K562 (cell line): ENCODE measurements at regions not wholly inside any gene's neighbourhood (a gene's known extent, or its start where the extent isn't known, plus 50 kb on each side); places are given as distances from the start of the nearest gene placed in this dataset.
A peak's percentile ranks its signal among the peaks of the same experiment; 100 is the strongest.

Experiments
- ATAC-seq: fragments of 200-7000 bp; cut with Tn5 transposase; 3 replicates; pipeline ENCODE4 v1.9.1; 2020; ENCODE audit warnings: moderate library complexity
- BruUV-seq: library from RNA; stranded (reverse); fragments of 400-500 nt; replicated peaks from 2 replicates; lab custom pipeline; 2021; lab: Mats Ljungman, UMichigan
- CTCF ChIA-PET: fragments of 300-600 bp; formaldehyde crosslinking; extraction: SDS; loops from one replicate; lab custom pipeline; 2021; ENCODE audit warnings: low intra/inter-chr PET ratio; lab: Yijun Ruan, JAX
- POLR2A ChIA-PET: fragments of 300-600, 350-650 bp; sonication (Branson Sonifier 250); formaldehyde crosslinking; extraction: SDS; loops from one replicate; lab custom pipeline; 2021; ENCODE audit warnings: antibody characterized with exemption, inconsistent platforms; lab: Yijun Ruan, JAX
- DNase-seq, 4 experiments: peaks; one replicate each; pipeline versions ENCODE4 v3.0.0 to v3.0.0-alpha.2; 2011 to 2018; ENCODE audit warnings: low spot score in 3 of 4, mixed read lengths in 3 of 4; ENCODE audit errors: extremely low read depth in 1 of 4
- FAIRE-seq: peaks from 2 replicates; lab custom pipeline; 2011; peaks lifted over from hg19 to GRCh38; lab: Jason Lieb, UNC
- H2AFZ ChIP-seq: 2 replicates; pipeline ENCODE4 v1.6.0; 2011; ENCODE audit warnings: low read depth, low read length, control low read depth, inconsistent platforms
- H3K27ac ChIP-seq: fragments of 200-600 bp; 3 replicates; pipeline ENCODE4 v1.8.0; 2011; ENCODE audit warnings: low read depth, mild to moderate bottlenecking, control low read depth, inconsistent platforms, low read length, moderate library complexity, mixed read lengths; ENCODE audit errors: extremely low read depth
- H3K27me3 ChIP-seq, 2 experiments: fragments of 300-600 bp in 1 of 2; 2 replicates in 1 of 2; 3 replicates in 1 of 2; pipeline versions ENCODE4 v1.6.0 to v1.8.0; 2011; ENCODE audit warnings: inconsistent platforms in 2 of 2, low read length in 2 of 2, mild to moderate bottlenecking in 1 of 2, mixed read lengths in 1 of 2, moderate library complexity in 1 of 2; ENCODE audit not compliant: control insufficient read depth in 2 of 2, insufficient read depth in 2 of 2
- H3K36me3 ChIP-seq: fragments of 300-600 bp; 3 replicates; pipeline ENCODE4 v1.8.0; 2011; ENCODE audit warnings: mild to moderate bottlenecking, low read length, inconsistent platforms; ENCODE audit not compliant: control insufficient read depth, insufficient read depth
- H3K4me1 ChIP-seq, 2 experiments: fragments of 200-600 bp in 1 of 2; replicated peaks in 1 of 2; 2 replicates in 1 of 2; 3 replicates in 1 of 2; pipeline versions ENCODE4 v1.5.1 to v1.8.0; 2011; ENCODE audit warnings: inconsistent platforms in 2 of 2, low read length in 2 of 2, mild to moderate bottlenecking in 1 of 2, mixed read lengths in 1 of 2, moderate library complexity in 1 of 2; ENCODE audit not compliant: control insufficient read depth in 2 of 2, insufficient read depth in 2 of 2
- H3K4me2 ChIP-seq: 2 replicates; pipeline ENCODE4 v1.6.1; 2011; ENCODE audit warnings: low read length, control low read depth, inconsistent platforms, mixed read lengths; ENCODE audit not compliant: insufficient read depth
- H3K4me3 ChIP-seq: fragments of 200-600 bp; sonication (generic), shearing (Covaris generic); 2 replicates; pipeline ENCODE4 v1.5.1; 2016; ENCODE audit warnings: control low read depth, inconsistent platforms
- H3K79me2 ChIP-seq: fragments of 200-600 bp; 3 replicates; pipeline ENCODE4 v1.8.0; 2011; ENCODE audit warnings: low read length, inconsistent platforms; ENCODE audit not compliant: control insufficient read depth, insufficient read depth
- H3K9ac ChIP-seq, 2 experiments: 2 replicates each; pipeline versions ENCODE4 v1.6.0 to v1.6.1; 2011; ENCODE audit warnings: low read depth in 2 of 2, low read length in 2 of 2, control low read depth in 1 of 2, inconsistent platforms in 1 of 2, mild to moderate bottlenecking in 1 of 2, mixed read lengths in 1 of 2; ENCODE audit not compliant: insufficient read depth in 1 of 2
- H3K9me1 ChIP-seq: one replicate; pipeline ENCODE4 v1.6.0; 2011; ENCODE audit warnings: inconsistent platforms, mild to moderate bottlenecking, low read length, moderate library complexity; ENCODE audit not compliant: control insufficient read depth, insufficient read depth
- H3K9me3 ChIP-seq: replicated peaks from 2 replicates; pipeline ENCODE4 v1.5.1; 2011; ENCODE audit warnings: low read depth, low read length, inconsistent platforms; ENCODE audit not compliant: control insufficient read depth, insufficient read depth
- H4K20me1 ChIP-seq: replicated peaks from 2 replicates; pipeline ENCODE4 v1.6.1; 2011; ENCODE audit warnings: low read length, inconsistent platforms, mixed read lengths; ENCODE audit not compliant: control insufficient read depth, insufficient read depth
- CCAR2 ChIP-seq: fragments of 200-400 bp; formaldehyde crosslinking; IDR thresholded peaks from 2 replicates; pipeline ENCODE4 v1.6.1; 2017; ENCODE audit warnings: mild to moderate bottlenecking, low read depth, low read length
- ERF ChIP-seq: fragments of 450-650 bp; formaldehyde crosslinking; IDR thresholded peaks from 2 replicates; pipeline ENCODE4 v1.4.0; 2020; ENCODE audit warnings: mild to moderate bottlenecking, mixed read lengths
- KAT2B ChIP-seq: IDR thresholded peaks from one replicate; pipeline ENCODE4 v1.6.1; 2012; ENCODE audit warnings: low read depth, mild to moderate bottlenecking, control low read depth, inconsistent platforms, low read length, moderate library complexity
- KLF1 ChIP-seq: fragments of 450-650 bp; IDR thresholded peaks from 2 replicates; pipeline ENCODE4 v1.6.1; 2016; ENCODE audit warnings: missing genetic modification characterization, missing compliant biosample characterization
- NBN ChIP-seq: fragments of 450-650 bp; IDR thresholded peaks from 2 replicates; pipeline ENCODE4 v1.6.1; 2016; ENCODE audit warnings: low read depth, mild to moderate bottlenecking
- NFIC ChIP-seq: fragments of 450-650 bp; IDR thresholded peaks from 2 replicates; pipeline ENCODE4 v1.6.1; 2017; ENCODE audit warnings: mild to moderate bottlenecking, inconsistent platforms
- RBM34 ChIP-seq: fragments of 200-400 bp; formaldehyde crosslinking; IDR thresholded peaks from 2 replicates; pipeline ENCODE4 v1.6.1; 2018; ENCODE audit warnings: low read length, borderline replicate concordance; ENCODE audit not compliant: insufficient read depth
- STAT5B ChIP-seq: fragments of 250-450 bp; sonication (Bioruptor Pico); IDR thresholded peaks from 2 replicates; pipeline ENCODE4 v1.8.0; 2021; ENCODE audit warnings: mild to moderate bottlenecking, inconsistent platforms
- ZNF212 ChIP-seq: fragments of 450-650 bp; formaldehyde crosslinking; IDR thresholded peaks from 2 replicates; pipeline ENCODE4 v1.4.0; 2020; ENCODE audit warnings: mild to moderate bottlenecking
- ZNF282 ChIP-seq: sonication (generic); formaldehyde crosslinking; IDR thresholded peaks from 2 replicates; pipeline ENCODE4 v1.8.1; 2023; ENCODE audit warnings: missing genetic modification reagents
- ZNF354B ChIP-seq: fragments of 250-450 bp; sonication (Bioruptor Pico); IDR thresholded peaks from 2 replicates; pipeline ENCODE4 v1.4.0; 2020
- WGBS: fragments of 100-300 bp; shearing (Covaris generic); methylation state at CpG from one replicate; pipeline ENCODE4 v1.1.6; 2016; ENCODE audit warnings: low coverage, mixed read lengths; ENCODE audit not compliant: insufficient coverage; ENCODE audit errors: missing lambda C conversion rate; 5-methylcytosine and 5-hydroxymethylcytosine counted together
- in situ Hi-C: fragments of 300-500 bp; cut with MboI; formaldehyde crosslinking; loops from 4 replicates; pipeline ENCODE4 v1.15.0; 2018; ENCODE audit warnings: inconsistent platforms, mixed read lengths
- intact Hi-C: fragments of 100-400 bp; cut with micrococcal nuclease; formaldehyde crosslinking; loops from 2 replicates; pipeline ENCODE4 v1.14.2; 2022
- TF ChIP-seq, protein P1 (sequence below), 2 experiments: fragments of 450-650 bp; conservative IDR thresholded peaks; 2 replicates each; pipeline ENCODE4 v1.6.1; 2017; ENCODE audit warnings: mild to moderate bottlenecking in 2 of 2, moderate library complexity in 2 of 2

DNA sequence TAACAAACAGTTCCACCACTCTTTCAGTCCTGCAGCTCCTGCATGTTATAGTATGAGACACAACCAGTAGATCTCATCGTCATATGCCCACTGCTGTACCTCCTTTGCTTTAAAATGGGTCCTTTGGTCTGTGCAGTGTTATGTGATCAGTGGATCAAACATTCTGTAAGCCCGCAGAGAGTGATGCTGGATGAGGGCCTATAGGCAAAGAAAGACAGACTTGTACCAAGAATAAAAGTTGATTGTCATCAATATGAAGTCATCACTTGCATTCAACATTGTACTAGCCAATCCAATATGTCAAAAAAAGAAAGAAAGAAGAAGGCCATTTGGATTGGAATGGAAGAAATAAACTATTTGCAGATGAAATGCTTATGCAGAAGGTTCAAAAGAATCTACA, 79.8 kb upstream of the PHYHIPL start:
- Histone ChIP-seq H3K27ac (no peak overlapping the region), H2AFZ (no peak overlapping the region), H3K4me2 (no peak overlapping the region), H3K4me1 (no peaks in the 10 kb centered on the region), H3K9ac (no peak overlapping the region), H3K27me3 (no peaks in the 10 kb centered on the region), H3K36me3 (no peaks in the 10 kb centered on the region), H3K4me3 (no peak overlapping the region), H3K9me3 (no peaks in the 10 kb centered on the region), H3K9me1 (no peaks in the 10 kb centered on the region), H3K79me2 (no peaks in the 10 kb centered on the region), H4K20me1 (no peaks in the 10 kb centered on the region)
- intact Hi-C loops (no loop called here), in situ Hi-C loops (no loop called here)
- DNase-seq (no peak), FAIRE-seq (no peak), ATAC-seq (no peak)
- POLR2A ChIA-PET, result no interaction called here
- CTCF ChIA-PET, result no interaction called here
- BruUV-seq, result no TSS peak
- WGBS, result 0% methylated on average over 2 of the region's 2 CpGs
- no peak for TF ChIP-seq ZNF354B (CRISPR knock-in tag)
- TF ChIP-seq ZNF282 (CRISPR knock-in tag), result no peak
- no peak for TF ChIP-seq ERF (CRISPR knock-in tag)
- no peak for TF ChIP-seq KLF1
- TF ChIP-seq NBN, result no peak
- no peak for TF ChIP-seq STAT5B (CRISPR knock-in tag)
- no peak for TF ChIP-seq CCAR2
- TF ChIP-seq ZNF212, result no peak
- TF ChIP-seq KAT2B, result no peak
- no peak for TF ChIP-seq RBM34

DNA sequence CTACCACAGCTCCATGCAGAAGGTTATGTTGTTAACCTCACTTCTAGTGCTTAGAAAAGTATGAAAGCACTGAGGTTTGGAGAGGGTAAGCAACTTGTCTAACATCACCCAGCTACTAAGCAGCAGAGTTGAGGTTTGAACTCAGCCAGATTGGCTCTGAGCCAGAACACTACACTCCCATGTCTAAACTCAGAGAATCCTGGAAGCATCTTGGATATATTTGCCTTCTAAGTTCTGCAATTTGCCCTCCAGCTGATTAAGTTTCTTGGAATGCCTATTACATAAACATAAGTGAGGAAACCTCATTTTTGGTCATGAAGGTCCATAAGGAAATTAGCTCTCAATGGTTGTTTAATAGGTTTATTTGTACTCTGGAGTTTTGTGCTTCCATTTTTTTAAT, 78.1 kb upstream of the PHYHIPL start:
- no peaks in the 10 kb centered on the region for H3K4me1 ChIP-seq
- in situ Hi-C loops (no loop called here), intact Hi-C loops (no loop called here)
- no peaks in the 10 kb centered on the region for H3K79me2 ChIP-seq
- ATAC-seq, result no peak
- H3K4me2 ChIP-seq, result no peak overlapping the region
- no peak for DNase-seq
- TF ChIP-seq, protein P1, sequence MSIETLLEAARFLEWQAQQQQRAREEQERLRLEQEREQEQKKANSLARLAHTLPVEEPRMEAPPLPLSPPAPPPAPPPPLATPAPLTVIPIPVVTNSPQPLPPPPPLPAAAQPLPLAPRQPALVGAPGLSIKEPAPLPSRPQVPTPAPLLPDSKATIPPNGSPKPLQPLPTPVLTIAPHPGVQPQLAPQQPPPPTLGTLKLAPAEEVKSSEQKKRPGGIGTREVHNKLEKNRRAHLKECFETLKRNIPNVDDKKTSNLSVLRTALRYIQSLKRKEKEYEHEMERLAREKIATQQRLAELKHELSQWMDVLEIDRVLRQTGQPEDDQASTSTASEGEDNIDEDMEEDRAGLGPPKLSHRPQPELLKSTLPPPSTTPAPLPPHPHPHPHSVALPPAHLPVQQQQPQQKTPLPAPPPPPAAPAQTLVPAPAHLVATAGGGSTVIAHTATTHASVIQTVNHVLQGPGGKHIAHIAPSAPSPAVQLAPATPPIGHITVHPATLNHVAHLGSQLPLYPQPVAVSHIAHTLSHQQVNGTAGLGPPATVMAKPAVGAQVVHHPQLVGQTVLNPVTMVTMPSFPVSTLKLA (conservative IDR thresholded peaks at IDR 0.05), result no peak
- TF ChIP-seq NFIC, result peak; percentile 47; the same call in 1 of the 2 replicates
- no peak overlapping the region for H2AFZ ChIP-seq
- H4K20me1 ChIP-seq, result no peaks in the 10 kb centered on the region
- no peak for FAIRE-seq
- no peak overlapping the region for H3K27ac ChIP-seq
- ChIA-PET CTCF (no interaction called here), POLR2A (no interaction called here)
- H3K9ac ChIP-seq, result no peak overlapping the region
- BruUV-seq, result no TSS peak
- H3K9me3 ChIP-seq, result no peaks in the 10 kb centered on the region
- no peaks in the 10 kb centered on the region for H3K9me1 ChIP-seq
- H3K27me3 ChIP-seq, result no peaks in the 10 kb centered on the region
- no peak overlapping the region for H3K4me3 ChIP-seq
- no peaks in the 10 kb centered on the region for H3K36me3 ChIP-seq
